Panc1 (cell line): ENCODE measurements at regions not wholly inside any gene's neighbourhood (a gene's known extent, or its start where the extent isn't known, plus 50 kb on each side); places are given as distances from the start of the nearest gene placed in this dataset.

Experiments used
- POLR2AphosphoS5 ChIP-seq: IDR thresholded peaks from 2 replicates; pipeline ENCODE4 v1.6.1; 2012; ENCODE audit warnings: mild to moderate bottlenecking, low read depth, low read length, moderate library complexity
- TF ChIP-seq, protein P1 (sequence below): fragments of 450-650 bp; IDR thresholded peaks from 2 replicates; pipeline ENCODE4 v1.5.1; 2017; ENCODE audit warnings: mild to moderate bottlenecking
- TF ChIP-seq, protein P2 (sequence below), 2 experiments: IDR thresholded peaks; 2 replicates each; pipeline ENCODE4 v1.6.1; 2011 to 2012; ENCODE audit warnings: low read depth in 2 of 2, control low read depth in 1 of 2, low read length in 1 of 2, mild to moderate bottlenecking in 1 of 2, moderate library complexity in 1 of 2; ENCODE audit not compliant: insufficient read depth in 1 of 2

DNA sequence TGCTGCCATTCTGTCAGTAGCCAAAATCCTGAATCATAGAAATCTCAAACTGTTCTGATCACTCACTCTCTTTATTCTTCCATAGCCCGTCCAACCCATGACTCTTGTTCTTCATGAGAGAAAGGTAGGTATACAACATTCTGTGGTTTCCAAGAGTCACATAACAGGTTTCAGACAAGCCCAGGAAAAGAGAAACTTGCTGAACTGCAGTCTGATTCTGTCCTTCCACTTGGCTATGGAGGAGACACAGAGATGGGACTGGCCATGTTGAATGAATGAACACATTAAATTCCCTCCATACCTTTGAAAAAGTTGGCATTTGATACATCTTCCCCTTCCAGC lies 880.2 kb upstream of the CELF4 start:
- TF ChIP-seq, protein P1, sequence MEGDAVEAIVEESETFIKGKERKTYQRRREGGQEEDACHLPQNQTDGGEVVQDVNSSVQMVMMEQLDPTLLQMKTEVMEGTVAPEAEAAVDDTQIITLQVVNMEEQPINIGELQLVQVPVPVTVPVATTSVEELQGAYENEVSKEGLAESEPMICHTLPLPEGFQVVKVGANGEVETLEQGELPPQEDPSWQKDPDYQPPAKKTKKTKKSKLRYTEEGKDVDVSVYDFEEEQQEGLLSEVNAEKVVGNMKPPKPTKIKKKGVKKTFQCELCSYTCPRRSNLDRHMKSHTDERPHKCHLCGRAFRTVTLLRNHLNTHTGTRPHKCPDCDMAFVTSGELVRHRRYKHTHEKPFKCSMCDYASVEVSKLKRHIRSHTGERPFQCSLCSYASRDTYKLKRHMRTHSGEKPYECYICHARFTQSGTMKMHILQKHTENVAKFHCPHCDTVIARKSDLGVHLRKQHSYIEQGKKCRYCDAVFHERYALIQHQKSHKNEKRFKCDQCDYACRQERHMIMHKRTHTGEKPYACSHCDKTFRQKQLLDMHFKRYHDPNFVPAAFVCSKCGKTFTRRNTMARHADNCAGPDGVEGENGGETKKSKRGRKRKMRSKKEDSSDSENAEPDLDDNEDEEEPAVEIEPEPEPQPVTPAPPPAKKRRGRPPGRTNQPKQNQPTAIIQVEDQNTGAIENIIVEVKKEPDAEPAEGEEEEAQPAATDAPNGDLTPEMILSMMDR, result no peak
- no peak for TF ChIP-seq POLR2AphosphoS5
- TF ChIP-seq, protein P2, sequence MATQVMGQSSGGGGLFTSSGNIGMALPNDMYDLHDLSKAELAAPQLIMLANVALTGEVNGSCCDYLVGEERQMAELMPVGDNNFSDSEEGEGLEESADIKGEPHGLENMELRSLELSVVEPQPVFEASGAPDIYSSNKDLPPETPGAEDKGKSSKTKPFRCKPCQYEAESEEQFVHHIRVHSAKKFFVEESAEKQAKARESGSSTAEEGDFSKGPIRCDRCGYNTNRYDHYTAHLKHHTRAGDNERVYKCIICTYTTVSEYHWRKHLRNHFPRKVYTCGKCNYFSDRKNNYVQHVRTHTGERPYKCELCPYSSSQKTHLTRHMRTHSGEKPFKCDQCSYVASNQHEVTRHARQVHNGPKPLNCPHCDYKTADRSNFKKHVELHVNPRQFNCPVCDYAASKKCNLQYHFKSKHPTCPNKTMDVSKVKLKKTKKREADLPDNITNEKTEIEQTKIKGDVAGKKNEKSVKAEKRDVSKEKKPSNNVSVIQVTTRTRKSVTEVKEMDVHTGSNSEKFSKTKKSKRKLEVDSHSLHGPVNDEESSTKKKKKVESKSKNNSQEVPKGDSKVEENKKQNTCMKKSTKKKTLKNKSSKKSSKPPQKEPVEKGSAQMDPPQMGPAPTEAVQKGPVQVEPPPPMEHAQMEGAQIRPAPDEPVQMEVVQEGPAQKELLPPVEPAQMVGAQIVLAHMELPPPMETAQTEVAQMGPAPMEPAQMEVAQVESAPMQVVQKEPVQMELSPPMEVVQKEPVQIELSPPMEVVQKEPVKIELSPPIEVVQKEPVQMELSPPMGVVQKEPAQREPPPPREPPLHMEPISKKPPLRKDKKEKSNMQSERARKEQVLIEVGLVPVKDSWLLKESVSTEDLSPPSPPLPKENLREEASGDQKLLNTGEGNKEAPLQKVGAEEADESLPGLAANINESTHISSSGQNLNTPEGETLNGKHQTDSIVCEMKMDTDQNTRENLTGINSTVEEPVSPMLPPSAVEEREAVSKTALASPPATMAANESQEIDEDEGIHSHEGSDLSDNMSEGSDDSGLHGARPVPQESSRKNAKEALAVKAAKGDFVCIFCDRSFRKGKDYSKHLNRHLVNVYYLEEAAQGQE (IDR thresholded peaks at IDR 0.05; ENCODE audit: insufficient read depth in 1 of 2, low read depth in 2 of 2, low read length in 1 of 2), result no peak
